Lung (tissue), 11 donors: ENCODE measurements at regions not wholly inside any gene's neighbourhood (a gene's known extent, or its start where the extent isn't known, plus 50 kb on each side); places are given as distances from the start of the nearest gene placed in this dataset.

Experiments
- ATAC-seq: fragments of 200-7000 bp; cut with Tn5 transposase; one replicate; pipeline ENCODE4 v1.9.1; 2020; ENCODE audit warnings: moderate number of reproducible peaks; ENCODE audit not compliant: insufficient read depth, low FRiP score
- DNase-seq, 3 donors: peaks; one replicate each; pipeline ENCODE4 v3.0.0-alpha.2; 2013 to 2017
- H3K27ac ChIP-seq, 2 donors: one replicate each; pipeline ENCODE4 v1.5.1; 2013; ENCODE audit warnings: mild to moderate bottlenecking in 2 of 2, moderate library complexity in 2 of 2, control low read depth in 1 of 2, inconsistent platforms in 1 of 2, low read depth in 1 of 2, low read length in 1 of 2
- H3K27me3 ChIP-seq, 3 donors: one replicate each; pipeline ENCODE4 v1.5.1; 2013; ENCODE audit warnings: low read length in 2 of 3; ENCODE audit not compliant: control insufficient read depth in 3 of 3, insufficient read depth in 3 of 3
- H3K36me3 ChIP-seq, 4 donors: one replicate each; pipeline ENCODE4 v1.5.1; 2013; ENCODE audit warnings: low read length in 4 of 4, mild to moderate bottlenecking in 1 of 4, moderate library complexity in 1 of 4; ENCODE audit not compliant: control insufficient read depth in 4 of 4, insufficient read depth in 4 of 4
- H3K4me1 ChIP-seq, 5 donors: one replicate each; pipeline ENCODE4 v1.5.1; 2013; ENCODE audit warnings: low read length in 5 of 5, mild to moderate bottlenecking in 2 of 5, moderate library complexity in 1 of 5; ENCODE audit not compliant: control insufficient read depth in 5 of 5, insufficient read depth in 5 of 5
- H3K4me3 ChIP-seq: one replicate; pipeline ENCODE4 v1.5.1; 2013; ENCODE audit warnings: mild to moderate bottlenecking, control low read depth, moderate library complexity
- H3K9ac ChIP-seq, 2 donors: one replicate each; pipeline ENCODE4 v1.5.1; 2013; ENCODE audit warnings: low read length in 2 of 2, control low read depth in 1 of 2; ENCODE audit not compliant: insufficient read depth in 1 of 2
- H3K9me3 ChIP-seq, 4 donors: one replicate each; pipeline ENCODE4 v1.5.1; 2013; ENCODE audit warnings: low read length in 3 of 4, mild to moderate bottlenecking in 1 of 4, moderate library complexity in 1 of 4; ENCODE audit not compliant: control insufficient read depth in 4 of 4, insufficient read depth in 3 of 4
- WGBS, 2 donors: extraction: QIAGEN DNeasy Blood & Tissue Kit; methylation state at CpG; one replicate each; pipeline ENCODE4 v1.1.7; 2013; 5-methylcytosine and 5-hydroxymethylcytosine counted together
- TF ChIP-seq, protein P1 (sequence below): IDR thresholded peaks from 2 replicates; pipeline ENCODE4 v1.5.1; 2012; ENCODE audit warnings: mild to moderate bottlenecking; ENCODE audit errors: control extremely low read depth, extremely low read depth
- donor health status: control.
- donor health status: control.
- donor health status: Bipolar disorder and iron deficiency.
- donor health status: healthy.
- donor health status: DM: yes; HTN: yes; CAD: no.

DNA sequence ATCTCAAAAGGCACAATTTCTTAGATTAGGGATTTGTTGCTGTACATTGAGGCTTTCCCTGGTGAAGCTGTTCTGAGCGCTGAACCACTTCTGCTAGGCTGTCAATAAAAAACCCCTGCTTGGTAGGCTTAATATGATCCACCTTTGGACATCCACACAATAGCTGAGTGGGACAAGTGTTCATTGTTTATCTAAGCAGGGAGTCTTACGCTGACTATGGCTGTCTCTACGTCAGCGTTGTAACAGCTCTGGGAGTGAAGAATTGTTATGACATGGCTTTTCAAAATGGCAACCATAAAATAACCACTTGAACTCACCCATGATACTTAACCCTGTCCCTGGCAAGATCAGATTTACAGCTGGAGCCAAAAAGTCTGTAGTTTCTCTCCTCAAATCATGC, 111.5 kb upstream of the SULT1C3 start:
- DNase-seq = no peak
- no peak overlapping the region for H3K27ac ChIP-seq
- no peak overlapping the region for H3K4me3 ChIP-seq
- TF ChIP-seq, protein P1, sequence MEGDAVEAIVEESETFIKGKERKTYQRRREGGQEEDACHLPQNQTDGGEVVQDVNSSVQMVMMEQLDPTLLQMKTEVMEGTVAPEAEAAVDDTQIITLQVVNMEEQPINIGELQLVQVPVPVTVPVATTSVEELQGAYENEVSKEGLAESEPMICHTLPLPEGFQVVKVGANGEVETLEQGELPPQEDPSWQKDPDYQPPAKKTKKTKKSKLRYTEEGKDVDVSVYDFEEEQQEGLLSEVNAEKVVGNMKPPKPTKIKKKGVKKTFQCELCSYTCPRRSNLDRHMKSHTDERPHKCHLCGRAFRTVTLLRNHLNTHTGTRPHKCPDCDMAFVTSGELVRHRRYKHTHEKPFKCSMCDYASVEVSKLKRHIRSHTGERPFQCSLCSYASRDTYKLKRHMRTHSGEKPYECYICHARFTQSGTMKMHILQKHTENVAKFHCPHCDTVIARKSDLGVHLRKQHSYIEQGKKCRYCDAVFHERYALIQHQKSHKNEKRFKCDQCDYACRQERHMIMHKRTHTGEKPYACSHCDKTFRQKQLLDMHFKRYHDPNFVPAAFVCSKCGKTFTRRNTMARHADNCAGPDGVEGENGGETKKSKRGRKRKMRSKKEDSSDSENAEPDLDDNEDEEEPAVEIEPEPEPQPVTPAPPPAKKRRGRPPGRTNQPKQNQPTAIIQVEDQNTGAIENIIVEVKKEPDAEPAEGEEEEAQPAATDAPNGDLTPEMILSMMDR = no peak
- 72 to 74% methylated on average over 4 of the region's 4 CpGs for WGBS, 2 donors
- H3K36me3 ChIP-seq = no peaks in the 10 kb centered on the region
- no peaks in the 10 kb centered on the region for H3K27me3 ChIP-seq
- ATAC-seq = no peak
- H3K4me1 ChIP-seq = no peaks in the 10 kb centered on the region
- peaks cover 0 to 6% (median 1%) of the 10 kb centered on the region in 4 donors for H3K9me3 ChIP-seq
- H3K9ac ChIP-seq = no peak overlapping the region

- TF ChIP-seq, protein P1 = no peak
- Histone ChIP-seq H3K36me3 (no peaks in the 10 kb centered on the region), H3K4me1 (no peaks in the 10 kb centered on the region), H3K4me3 (no peak overlapping the region), H3K9ac (no peak overlapping the region), H3K9me3 (peaks cover 0 to 6% (median 1%) of the 10 kb centered on the region in 4 donors), H3K27ac (no peak overlapping the region), H3K27me3 (no peaks in the 10 kb centered on the region)
- DNase-seq (no peak), ATAC-seq (no peak)
- WGBS, 2 donors = 54 to 64% methylated on average over 4 of the region's 4 CpGs
Measured at GRCh38 chr2:108129636-108130035, 110.1 kb upstream of the SULT1C3 start.

DNA sequence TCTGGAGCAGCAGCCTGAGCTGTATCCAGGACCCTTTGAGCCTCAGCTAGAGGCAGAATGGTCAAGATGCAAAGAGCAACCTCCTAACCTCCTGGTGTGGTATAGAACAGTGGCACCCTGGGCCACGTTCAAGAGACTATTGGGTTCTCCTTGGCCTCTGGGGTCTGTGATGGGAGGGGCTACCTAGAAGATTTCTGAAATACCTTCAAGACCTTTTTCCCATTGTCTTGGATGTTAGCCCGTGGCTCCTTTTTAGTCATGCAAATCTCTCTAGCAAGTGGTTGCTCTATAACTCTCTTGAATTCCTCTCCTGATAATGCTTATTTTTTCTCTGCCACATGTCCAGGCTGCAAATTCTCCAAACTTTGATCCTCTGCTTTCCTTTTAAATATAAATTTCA, 106.3 kb upstream of the SULT1C3 start:
- TF ChIP-seq, protein P1 = no peak
- ATAC-seq (no peak), DNase-seq (no peak)
- Histone ChIP-seq H3K27ac (no peak overlapping the region), H3K4me3 (no peak overlapping the region), H3K36me3 (no peaks in the 10 kb centered on the region), H3K27me3 (no peaks in the 10 kb centered on the region), H3K9me3 (peaks cover 0 to 6% (median 2%) of the 10 kb centered on the region in 4 donors), H3K9ac (no peak overlapping the region), H3K4me1 (no peaks in the 10 kb centered on the region)
- WGBS, 2 donors = 66 to 75% methylated on average over 2 of the region's 2 CpGs

DNA sequence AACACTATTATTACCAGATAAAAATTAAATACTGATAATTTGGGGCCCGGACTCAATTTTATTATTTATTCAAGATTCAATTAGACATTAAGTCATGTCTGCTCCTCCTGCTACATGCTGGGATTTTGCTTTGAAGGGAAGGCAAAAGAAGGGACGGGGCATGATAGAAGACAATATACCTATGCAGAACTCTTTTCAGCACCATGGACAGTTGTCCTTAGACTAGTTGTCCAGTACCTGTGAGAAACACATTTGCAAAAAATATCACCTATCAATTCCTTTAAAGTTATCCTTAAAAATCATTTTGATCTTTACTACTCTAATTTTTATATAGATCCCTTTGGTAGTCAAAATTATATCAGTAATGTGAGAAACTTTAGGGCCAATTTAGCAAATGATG, 100.2 kb upstream of the SULT1C3 start:
- Histone ChIP-seq H3K9ac (no peak overlapping the region), H3K4me1 (no peaks in the 10 kb centered on the region), H3K9me3 (peaks cover 0 to 3% (median 1%) of the 10 kb centered on the region in 4 donors), H3K4me3 (no peak overlapping the region), H3K27ac (no peak overlapping the region), H3K36me3 (no peaks in the 10 kb centered on the region), H3K27me3 (no peaks in the 10 kb centered on the region)
- DNase-seq (peak in 2 of 3 donors; percentile 20 to 67), ATAC-seq (no peak)
- whole genome bisulfite sequencing, 2 donors = 38 to 66% methylated on average over 2 of the region's 2 CpGs
- TF ChIP-seq, protein P1 = no peak
